NCI-H1436 treated with DMSO at 0.1 percent for 48 hours (cell line): ENCODE measurements at regions not wholly inside any gene's neighbourhood (a gene's known extent, or its start where the extent isn't known, plus 50 kb on each side); places are given as distances from the start of the nearest gene placed in this dataset.

Source experiments
- DNase-seq: peaks from one replicate; lab custom pipeline; 2025; lab: John Stamatoyannopoulos, UW

DNA sequence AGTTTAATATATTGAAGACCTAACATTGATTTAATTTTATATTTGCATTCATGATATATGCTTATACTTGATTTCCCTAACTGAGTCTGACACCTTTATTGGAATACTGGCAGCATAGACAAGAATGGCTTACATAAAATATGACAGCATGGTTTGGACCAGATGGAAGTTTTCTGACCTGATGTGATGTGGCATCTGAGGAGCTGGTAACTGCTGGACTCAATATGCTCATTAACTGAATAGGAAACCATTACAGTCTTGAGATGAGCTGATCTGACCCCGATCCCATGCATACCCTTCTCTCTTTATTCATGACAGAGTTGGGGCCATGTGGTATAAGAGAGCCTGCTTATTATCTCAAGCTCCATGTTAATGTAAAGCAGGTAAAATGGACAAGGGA lies 604.8 kb upstream of the SEL1L start:
- no peak for DNase-seq

DNA sequence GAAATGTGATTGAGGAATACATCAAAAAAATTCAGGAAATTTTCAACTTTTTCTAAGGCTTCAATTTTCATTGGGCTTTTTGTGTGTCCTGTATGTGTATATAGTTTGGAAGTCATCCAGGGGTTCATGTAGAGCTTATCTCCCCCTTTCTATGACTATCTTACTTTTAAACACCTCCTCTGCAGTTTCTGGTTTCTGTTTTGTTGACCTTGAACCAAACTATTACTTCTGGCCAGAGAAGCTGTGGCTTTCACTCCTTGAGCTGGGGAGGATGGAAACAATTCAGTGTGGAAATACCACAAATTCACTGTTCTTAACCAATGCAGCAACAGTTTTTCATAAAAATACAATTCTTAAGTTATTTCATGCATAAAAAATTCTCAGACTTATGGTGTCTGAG lies 613.2 kb upstream of the SEL1L start:
- no peak for DNase-seq

DNA sequence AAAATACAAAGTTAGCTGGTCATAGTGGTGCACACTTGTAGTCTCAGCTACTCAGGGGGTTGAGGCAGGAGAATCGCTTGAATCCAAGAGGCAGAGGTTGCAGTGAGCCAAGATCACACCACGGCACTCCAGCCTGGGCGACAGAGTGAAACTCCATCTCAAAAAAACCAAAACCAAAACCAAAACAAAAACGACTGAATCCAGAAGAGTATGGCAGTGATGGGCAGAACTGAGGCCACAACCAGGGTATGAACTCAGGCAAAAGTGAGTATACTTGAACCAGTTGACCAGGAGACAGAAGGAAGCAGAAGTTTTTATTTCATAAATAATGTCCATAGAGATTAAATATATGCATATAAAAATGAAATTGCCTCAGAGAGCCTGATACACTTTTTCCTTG lies 620.0 kb upstream of the SEL1L start:
- DNase-seq = no peak

DNA sequence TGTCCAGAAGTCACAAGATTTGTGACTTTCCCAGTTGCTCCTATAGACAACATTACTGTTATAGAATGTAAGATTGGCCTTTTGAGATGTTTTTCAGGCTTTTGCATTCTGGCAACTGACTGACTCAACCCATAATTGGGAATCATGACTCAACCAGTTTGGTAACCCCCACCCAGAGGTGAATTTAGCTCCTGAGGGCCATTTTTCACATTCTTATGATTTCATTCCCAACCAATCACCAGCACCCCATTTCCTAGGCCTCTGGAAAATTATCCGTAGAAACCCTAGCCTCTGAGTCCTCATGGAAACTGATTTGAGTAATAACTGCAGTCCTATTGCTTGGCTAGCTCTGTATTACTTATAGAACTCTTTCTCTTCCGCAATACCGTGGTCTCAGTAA lies 626.0 kb upstream of the SEL1L start:
- DNase-seq = no peak

DNA sequence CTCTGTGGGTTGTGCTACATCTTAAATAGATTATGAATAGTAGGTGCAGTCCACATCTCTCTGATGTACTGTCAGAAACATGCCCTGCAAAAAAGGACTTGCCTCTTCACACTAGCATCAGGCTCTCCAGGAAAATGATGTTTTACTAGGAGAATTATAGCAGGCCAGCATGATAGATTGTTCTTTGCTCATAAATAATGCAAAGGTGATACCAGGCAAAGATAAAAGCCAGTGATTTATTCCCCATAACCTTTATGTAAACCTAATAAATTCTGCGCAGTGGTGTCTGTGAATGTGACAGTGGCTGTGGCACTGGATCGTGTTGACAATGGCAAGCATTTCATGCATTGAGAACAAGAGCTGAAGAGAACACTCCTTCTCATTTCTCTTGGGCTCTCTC lies 646.5 kb upstream of the SEL1L start:
- DNase-seq = no peak

DNA sequence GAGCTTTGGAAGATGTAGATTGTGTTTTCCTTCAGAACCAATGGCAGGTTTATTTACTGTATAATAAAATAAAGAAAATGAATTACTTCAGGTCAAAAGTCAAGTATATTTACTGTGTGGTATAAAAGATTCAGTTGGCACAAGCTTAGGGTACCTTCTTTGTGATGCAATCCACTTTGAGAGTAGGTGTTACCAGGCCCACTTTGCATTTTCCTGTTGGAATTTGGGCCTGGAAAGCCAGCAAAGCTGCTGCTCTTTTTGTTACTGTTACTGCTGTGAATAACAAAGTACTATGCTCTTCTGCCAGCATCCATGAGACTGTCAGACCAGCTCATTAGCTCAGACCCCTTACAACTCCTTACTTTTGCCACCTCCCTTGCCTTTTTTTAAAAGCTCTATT lies 649.0 kb upstream of the SEL1L start:
- no peak for DNase-seq

GRCh38 chr14:82190742-82191141 lies 657.1 kb upstream of the SEL1L start:
- no peak for DNase-seq

- DNase-seq = no peak
These were observed 658.7 kb upstream of the SEL1L start for GRCh38 chr14:82192387-82192786.

DNA sequence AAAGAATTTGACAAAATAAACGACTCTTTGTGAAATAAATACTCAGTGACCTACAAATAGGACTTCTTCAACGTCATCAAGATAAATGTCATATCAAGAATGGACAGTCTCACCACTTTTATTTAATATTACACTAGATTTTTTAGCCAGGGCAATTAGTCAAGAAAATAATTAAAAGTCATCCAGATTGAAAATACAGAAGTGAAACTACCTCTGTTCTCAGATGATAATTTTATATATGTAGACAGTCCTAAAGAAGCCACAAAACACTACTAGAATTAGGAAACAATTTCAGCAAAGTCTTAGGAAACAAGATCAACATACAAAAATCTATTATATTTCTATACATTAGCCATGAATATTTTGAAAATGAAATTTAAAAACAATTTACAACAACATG lies 689.6 kb upstream of the SEL1L start:
- DNase-seq = no peak

- DNase-seq = no peak
These were observed 691.0 kb upstream of the SEL1L start for GRCh38 chr14:82224610-82225009.

DNA sequence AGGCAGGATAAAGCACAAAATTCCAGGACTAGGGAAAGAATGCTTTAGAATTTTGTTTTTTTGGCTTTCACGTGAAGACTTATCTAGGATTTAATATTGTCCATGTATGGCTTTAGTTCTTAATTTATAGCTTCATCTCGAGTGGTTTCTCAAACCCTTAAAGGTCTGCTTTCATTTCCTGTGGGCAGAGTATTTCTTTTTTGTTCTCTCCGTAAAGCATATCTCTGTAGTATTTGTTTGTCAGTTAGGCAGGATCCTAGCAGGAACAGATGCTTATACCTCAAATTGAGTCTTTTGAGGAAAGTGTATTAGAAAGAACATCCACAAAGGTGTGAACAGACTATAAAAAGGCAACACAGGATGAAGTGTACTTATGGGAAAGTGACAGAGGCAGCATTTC lies 697.1 kb upstream of the SEL1L start:
- DNase-seq = no peak

- DNase-seq = no peak
These were observed 705.0 kb upstream of the SEL1L start for GRCh38 chr14:82238649-82239048.

DNA sequence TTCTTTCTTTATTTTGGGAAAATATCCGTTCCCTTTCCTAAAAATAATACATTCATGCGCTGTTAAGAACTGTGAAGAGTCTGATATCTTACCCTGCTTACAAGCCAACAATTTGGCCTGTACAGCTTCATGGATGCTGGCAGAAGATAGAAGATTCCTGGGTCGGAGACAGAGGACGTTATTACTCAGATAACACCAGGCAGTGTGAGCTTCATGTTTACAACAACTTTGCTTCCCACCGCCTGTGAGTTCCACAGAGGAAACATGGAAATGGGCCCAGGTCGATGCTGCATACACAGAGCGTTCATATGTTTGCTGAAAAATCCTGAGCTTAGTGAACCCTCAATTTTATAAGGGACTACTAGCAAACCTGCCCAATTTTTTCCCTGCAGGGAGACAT lies 705.6 kb upstream of the SEL1L start:
- no peak for DNase-seq

- no peak for DNase-seq
These were observed 711.1 kb upstream of the SEL1L start for GRCh38 chr14:82244791-82245190.

DNA sequence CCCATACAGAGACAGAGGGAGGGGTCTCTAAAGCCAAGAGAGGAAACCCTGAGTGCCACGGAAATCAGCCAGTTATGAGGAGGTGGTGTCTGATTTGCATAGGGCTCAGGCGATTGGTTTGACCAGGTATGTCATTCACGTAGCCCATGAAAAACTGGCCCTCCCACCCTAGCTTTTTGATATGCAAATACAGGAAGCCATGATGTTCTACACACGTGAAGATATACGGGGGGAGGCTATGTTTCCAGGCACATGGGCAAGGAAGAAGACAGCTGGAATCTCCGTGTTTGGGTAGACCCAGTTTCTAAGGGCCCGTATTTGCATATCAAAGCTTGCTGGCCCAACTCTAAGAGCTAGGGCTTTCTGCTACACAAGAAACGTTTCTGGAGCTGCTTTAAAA lies 717.8 kb upstream of the SEL1L start:
- no peak for DNase-seq

DNA sequence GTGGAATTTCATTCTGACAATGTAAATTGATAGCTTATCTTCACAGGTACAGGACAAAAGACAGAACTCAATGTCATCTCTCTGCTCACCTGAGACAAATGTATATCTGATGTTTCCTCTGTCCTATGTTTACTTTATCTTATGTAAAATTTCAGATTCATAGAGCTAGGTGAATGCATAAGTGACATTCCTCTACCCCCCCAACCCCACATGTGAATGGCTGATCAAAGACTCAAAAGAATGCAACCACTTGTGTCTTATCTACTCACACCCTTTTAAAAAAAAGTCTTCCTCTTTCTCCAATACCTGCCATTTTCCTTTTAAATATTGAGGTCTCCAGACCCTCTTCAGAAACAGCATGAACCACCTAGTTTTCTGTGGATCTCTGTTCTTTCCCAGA lies 736.6 kb upstream of the SEL1L start:
- DNase-seq = no peak

DNA sequence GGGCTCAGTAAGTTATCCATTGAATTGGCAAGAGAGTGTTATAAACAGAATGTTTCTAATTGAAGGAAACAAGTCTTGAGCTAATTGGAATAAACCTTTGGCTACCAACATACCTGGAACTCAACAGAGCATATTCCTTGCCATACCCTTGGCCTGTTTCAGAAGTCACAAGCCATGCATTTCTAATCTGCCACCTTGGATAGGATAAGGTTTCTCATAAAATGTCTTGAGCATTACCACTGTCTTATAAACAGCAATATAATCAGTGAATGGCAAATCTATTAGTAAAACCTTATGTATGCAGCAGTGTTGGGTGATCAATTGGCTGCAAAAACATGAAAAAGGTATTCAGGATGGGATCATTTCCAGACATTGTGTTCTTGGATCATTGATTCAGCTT lies 765.2 kb upstream of the SEL1L start:
- DNase-seq = no peak

GRCh38 chr14:82309199-82309598 lies 775.5 kb upstream of the SEL1L start:
- DNase-seq = no peak

DNA sequence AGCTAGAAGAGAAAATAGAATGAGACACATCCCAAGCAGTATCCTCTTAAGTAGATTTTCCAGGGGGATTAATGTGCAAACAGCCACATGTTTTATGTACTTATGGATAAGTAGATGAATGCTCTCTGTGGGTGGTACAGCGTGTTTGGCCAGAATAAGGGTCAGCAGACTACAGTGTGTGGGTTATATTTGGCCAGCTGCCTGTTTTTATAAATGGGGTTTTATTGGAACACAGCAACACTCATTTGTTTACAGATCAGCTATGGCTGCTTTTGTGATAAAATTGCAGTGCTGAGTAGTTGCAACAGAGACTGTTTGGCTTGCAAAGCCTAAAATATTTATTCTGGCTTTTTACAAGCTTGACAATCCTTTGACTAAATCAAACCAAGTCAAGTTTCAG lies 780.2 kb upstream of the SEL1L start:
- DNase-seq = no peak

DNA sequence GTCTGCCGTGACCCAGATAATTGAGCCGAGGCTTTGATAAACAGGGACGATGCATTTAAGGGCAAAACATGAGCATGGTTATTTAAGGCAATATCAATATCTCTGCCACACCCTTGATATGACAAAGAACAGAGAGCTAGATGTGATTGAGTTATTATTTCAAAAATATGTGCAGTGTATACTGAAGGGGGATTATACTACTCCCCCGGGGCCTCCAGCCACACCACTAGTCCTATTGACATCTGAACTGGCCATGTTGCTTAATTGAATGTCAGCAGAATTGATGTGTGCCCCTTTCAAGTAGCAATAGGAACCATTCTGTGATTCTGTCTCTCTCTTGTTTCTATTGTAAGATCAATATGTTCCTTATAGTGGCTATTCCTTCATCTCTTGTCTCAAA lies 794.8 kb upstream of the SEL1L start:
- no peak for DNase-seq

- no peak for DNase-seq
These were observed 807.7 kb upstream of the SEL1L start for GRCh38 chr14:82341261-82341810.

GRCh38 chr14:82342596-82342995 lies 808.9 kb upstream of the SEL1L start:
- no peak for DNase-seq

GRCh38 chr14:82345184-82345583 lies 811.5 kb upstream of the SEL1L start:
- no peak for DNase-seq

DNA sequence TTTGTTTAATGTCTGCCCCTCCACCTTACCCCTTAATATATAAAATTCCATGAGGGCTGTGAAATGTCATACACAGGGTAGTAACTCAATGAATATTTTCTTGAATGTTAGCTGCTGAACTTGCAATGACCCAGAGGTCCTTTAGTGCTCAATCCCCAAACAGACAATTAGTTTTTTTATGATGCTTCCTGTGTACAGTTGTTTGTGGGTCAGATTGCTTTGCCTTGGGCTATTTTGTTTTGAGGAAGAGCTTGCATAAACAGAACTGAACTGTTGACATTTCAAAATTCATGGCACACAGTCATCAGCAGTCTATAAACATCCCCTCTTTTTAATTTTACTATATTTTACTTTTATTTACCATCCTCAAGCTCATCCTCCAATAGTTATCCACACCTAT lies 820.5 kb upstream of the SEL1L start:
- no peak for DNase-seq

- no peak for DNase-seq
These were observed 825.5 kb upstream of the SEL1L start for GRCh38 chr14:82359201-82359600.
